Right renal pelvis (tissue), 4 donors: ENCODE measurements at regions not wholly inside any gene's neighbourhood (a gene's known extent, or its start where the extent isn't known, plus 50 kb on each side); places are given as distances from the start of the nearest gene placed in this dataset.
"Not testable (repeated sequence)": the region's sequence is repeated elsewhere in the genome, so short reads cannot be mapped to it uniquely, and the experiment has no call there.

Experiments
- DNase-seq, 4 donors: peaks; one replicate each; pipeline ENCODE4 v3.0.0-alpha.2; 2013; ENCODE audit warnings: low read depth in 4 of 4, low spot score in 3 of 4, missing footprints in 1 of 4

- DNase-seq: no peak
Observed at GRCh38 chr5:99191206-99191745, 262.5 kb upstream of the CHD1 start.

GRCh38 chr5:99187611-99188010 is 258.8 kb upstream of the CHD1 start:
- DNase-seq: no peak

- no peak for DNase-seq
Observed at GRCh38 chr5:99179206-99179605, 250.4 kb upstream of the CHD1 start.

GRCh38 chr5:99177796-99178195 is 249.0 kb upstream of the CHD1 start:
- DNase-seq: no peak

- no peak for DNase-seq
Observed at GRCh38 chr5:99176186-99176585, 247.4 kb upstream of the CHD1 start.

- peak in 3 of 4 donors; percentile 3 to 10 (median 5) for DNase-seq
Observed at GRCh38 chr5:99169309-99169708, 240.5 kb upstream of the CHD1 start.

- not testable (repeated sequence) for DNase-seq
Observed at GRCh38 chr5:99161538-99161937, 232.7 kb upstream of the CHD1 start.

- no peak for DNase-seq
Observed at GRCh38 chr5:99156688-99157087, 227.9 kb upstream of the CHD1 start.

GRCh38 chr5:99143283-99143795 is 214.5 kb upstream of the CHD1 start:
- not testable (repeated sequence) for DNase-seq

- DNase-seq: no peak
Observed at GRCh38 chr5:99141534-99142128, 212.8 kb upstream of the CHD1 start.

- DNase-seq: no peak
Observed at GRCh38 chr5:99138911-99139310, 210.1 kb upstream of the CHD1 start.

GRCh38 chr5:99133921-99134320 is 205.1 kb upstream of the CHD1 start:
- no peak for DNase-seq

GRCh38 chr5:99129768-99130501 is 201.1 kb upstream of the CHD1 start:
- DNase-seq: no peak

GRCh38 chr5:99122976-99123375 is 194.2 kb upstream of the CHD1 start:
- no peak for DNase-seq

- DNase-seq: no peak
Observed at GRCh38 chr5:99119326-99119725, 190.5 kb upstream of the CHD1 start.

GRCh38 chr5:99116526-99116925 is 187.7 kb upstream of the CHD1 start:
- no peak for DNase-seq

- DNase-seq: no peak
Observed at GRCh38 chr5:99109894-99110293, 181.1 kb upstream of the CHD1 start.

GRCh38 chr5:99105216-99105615 is 176.4 kb upstream of the CHD1 start:
- DNase-seq: no peak

- peak in 2 of 4 donors; percentile 8 to 20 for DNase-seq
Observed at GRCh38 chr5:99104538-99105132, 175.8 kb upstream of the CHD1 start.

- DNase-seq: no peak
Observed at GRCh38 chr5:99102073-99102697, 173.4 kb upstream of the CHD1 start.

GRCh38 chr5:99099691-99100090 is 170.9 kb upstream of the CHD1 start:
- DNase-seq: no peak
